ENCODE measurements at regions not wholly inside any gene's neighbourhood (a gene's known extent, or its start where the extent isn't known, plus 50 kb on each side); places are given as distances from the start of the nearest gene placed in this dataset.

DNA sequence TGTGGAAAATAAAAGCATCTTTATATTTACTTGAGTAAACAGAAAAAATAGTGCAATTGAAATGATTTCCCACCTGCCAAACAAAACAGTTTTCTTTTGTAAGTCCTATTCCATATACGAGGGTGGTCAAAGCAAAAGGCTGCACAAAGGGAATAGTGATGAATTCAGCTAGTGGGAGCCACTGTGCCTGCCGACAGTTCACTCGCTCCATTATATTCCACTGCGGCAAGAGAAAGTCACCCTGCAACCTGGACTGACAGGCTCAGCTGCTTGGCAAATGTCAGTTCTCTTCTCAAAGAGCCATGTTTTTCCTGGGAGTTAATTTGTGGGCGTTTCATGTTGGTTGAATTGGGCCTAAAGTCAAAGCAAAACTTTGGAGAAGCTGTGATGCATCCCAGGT, 145.4 kb downstream of the LMO4 start:
- TF ChIP-seq POLR2A (IDR thresholded peaks at IDR 0.05; ENCODE audit: low read length) (no peak), GATA1 (IDR thresholded peaks at IDR 0.05; ENCODE audit: low read depth, low read length) (no peak)

Measured in erythroblast (primary cell).